H54 (cell line): ENCODE measurements at regions not wholly inside any gene's neighbourhood (a gene's known extent, or its start where the extent isn't known, plus 50 kb on each side); places are given as distances from the start of the nearest gene placed in this dataset.

Experiments used
- DNase-seq: peaks from one replicate; pipeline ENCODE4 v3.0.0; 2011; ENCODE audit warnings: low spot score, mixed read lengths; ENCODE audit not compliant: insufficient read length
- FAIRE-seq: peaks from 3 replicates; lab custom pipeline; 2011; peaks lifted over from hg19 to GRCh38; lab: Jason Lieb, UNC
- POLR2A ChIP-seq: IDR thresholded peaks from 2 replicates; pipeline ENCODE4 v1.6.1; 2011; ENCODE audit warnings: low read depth, mild to moderate bottlenecking, low read length

- FAIRE-seq (no peak), DNase-seq (no peak)
- no peak for TF ChIP-seq POLR2A
Observed at GRCh38 chr2:126795656-126796055, 103.0 kb upstream of the TEX51 start.

DNA sequence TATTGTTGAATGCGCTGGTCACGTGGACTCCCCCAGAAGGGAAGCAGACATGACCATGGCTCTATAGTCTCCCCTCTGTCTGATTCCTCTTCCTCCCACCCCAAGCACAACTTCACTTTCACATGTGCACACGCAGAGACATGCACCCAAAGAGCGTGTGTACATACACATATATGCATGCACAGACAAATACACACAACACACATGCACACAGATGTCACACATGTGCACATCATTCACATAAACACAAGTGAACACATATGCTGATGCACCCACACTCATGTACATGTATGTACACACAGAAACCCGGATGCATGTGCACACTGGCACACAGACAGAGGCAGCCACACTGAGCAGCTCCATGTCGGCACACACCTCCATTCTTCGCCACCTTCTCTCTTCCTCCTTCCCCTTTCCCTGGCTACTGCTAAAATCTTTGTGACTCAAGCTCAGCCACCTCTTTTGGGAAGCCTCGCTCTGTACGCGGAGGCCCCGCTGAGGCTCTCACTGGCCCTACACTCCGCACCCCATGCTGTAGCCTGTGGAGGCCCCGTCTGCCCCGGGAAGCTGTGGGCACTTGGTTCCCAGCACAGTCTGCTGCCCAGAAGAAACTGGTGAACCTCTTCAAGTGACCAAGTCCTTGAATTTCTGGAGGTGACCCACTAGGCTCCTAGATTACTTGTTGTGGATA lies 101.6 kb upstream of the TEX51 start:
- no peak for TF ChIP-seq POLR2A
- FAIRE-seq (no peak), DNase-seq (no peak)

GRCh38 chr2:126797622-126798275 lies 100.9 kb upstream of the TEX51 start:
- no peak for FAIRE-seq
- no peak for DNase-seq
- TF ChIP-seq POLR2A, result no peak

- FAIRE-seq, result no peak
- no peak for DNase-seq
- no peak for TF ChIP-seq POLR2A
Observed at GRCh38 chr2:126798276-126799140, 100.2 kb upstream of the TEX51 start.

- TF ChIP-seq POLR2A, result no peak
Observed at GRCh38 chr2:126799301-126799700, 99.4 kb upstream of the TEX51 start.

DNA sequence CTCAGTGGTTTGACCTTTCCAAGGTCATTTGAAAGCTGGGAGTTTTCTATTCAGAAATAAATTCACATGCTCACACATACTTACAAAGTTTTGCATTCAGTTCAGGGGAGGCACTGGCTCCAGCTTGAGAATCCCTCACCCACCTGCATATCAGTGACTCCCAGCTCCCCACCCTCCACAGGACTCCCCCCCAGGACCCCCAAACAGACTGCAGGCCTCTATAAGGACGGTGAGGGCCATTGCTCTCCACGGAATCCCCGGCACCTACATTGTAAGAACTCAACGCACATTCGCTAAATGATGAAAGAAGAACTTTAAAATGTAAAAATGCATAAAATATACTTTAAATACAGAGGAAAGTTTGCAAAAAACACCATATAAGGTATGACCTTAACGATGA lies 97.2 kb upstream of the TEX51 start:
- DNase-seq, result no peak
- no peak for FAIRE-seq
- TF ChIP-seq POLR2A, result no peak

More at GRCh38 chr2:126799301-126799700, 99.4 kb upstream of the TEX51 start:
- no peak for DNase-seq
- no peak for FAIRE-seq

GRCh38 chr2:126802316-126802715 lies 96.4 kb upstream of the TEX51 start:
- no peak for TF ChIP-seq POLR2A
- DNase-seq (no peak), FAIRE-seq (no peak)

GRCh38 chr2:126802774-126803433 lies 95.8 kb upstream of the TEX51 start:
- FAIRE-seq (no peak), DNase-seq (no peak)
- no peak for TF ChIP-seq POLR2A

DNA sequence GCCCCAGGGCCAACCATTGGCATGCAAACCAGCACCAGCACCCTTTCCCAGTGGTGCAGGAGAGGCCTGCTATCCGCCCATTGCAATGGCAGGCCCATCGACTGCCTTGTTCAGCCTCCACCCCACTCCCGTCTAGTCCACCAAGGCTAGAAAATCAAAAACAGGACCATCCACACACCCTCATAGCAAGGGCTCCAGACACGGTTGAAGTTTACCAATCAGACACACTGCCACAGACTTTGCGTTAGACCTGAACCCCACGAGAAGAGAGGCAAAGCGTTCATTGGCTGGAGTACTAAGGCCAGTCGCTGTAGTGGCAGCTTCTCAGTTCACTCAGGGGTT lies 95.3 kb upstream of the TEX51 start:
- DNase-seq (no peak), FAIRE-seq (no peak)
- no peak for TF ChIP-seq POLR2A

DNA sequence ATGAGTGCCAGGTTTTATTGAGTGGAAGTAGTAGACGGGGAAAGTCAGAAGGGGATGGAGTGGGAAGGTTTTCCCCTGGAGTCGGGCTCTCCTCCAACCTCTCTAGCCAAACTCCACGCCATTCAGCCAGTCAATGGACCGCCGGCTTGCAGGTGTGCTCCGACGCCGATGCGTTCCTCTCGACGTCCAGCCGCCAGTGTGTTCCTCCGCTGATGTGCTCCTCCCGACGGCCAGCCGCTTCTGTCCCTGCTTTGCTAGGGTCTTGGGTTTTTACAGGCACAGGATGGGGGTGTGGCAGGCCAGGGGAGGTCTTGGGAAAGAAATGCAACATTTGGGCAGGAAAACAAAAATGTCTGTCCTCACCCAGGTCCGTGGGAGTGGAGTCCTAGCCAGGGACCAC lies 94.3 kb upstream of the TEX51 start:
- TF ChIP-seq POLR2A, result no peak
- FAIRE-seq (no peak), DNase-seq (no peak)

- DNase-seq (no peak), FAIRE-seq (no peak)
- no peak for TF ChIP-seq POLR2A
Observed at GRCh38 chr2:126808929-126809328, 89.8 kb upstream of the TEX51 start.

GRCh38 chr2:126809340-126809739 lies 89.3 kb upstream of the TEX51 start:
- FAIRE-seq (no peak), DNase-seq (no peak)
- TF ChIP-seq POLR2A, result no peak

- DNase-seq (no peak), FAIRE-seq (no peak)
- TF ChIP-seq POLR2A, result no peak
Observed at GRCh38 chr2:126810001-126810400, 88.7 kb upstream of the TEX51 start.

GRCh38 chr2:126811101-126811500 lies 87.6 kb upstream of the TEX51 start:
- DNase-seq (no peak), FAIRE-seq (no peak)
- no peak for TF ChIP-seq POLR2A
